MM.1S (cell line): ENCODE measurements at regions not wholly inside any gene's neighbourhood (a gene's known extent, or its start where the extent isn't known, plus 50 kb on each side); places are given as distances from the start of the nearest gene placed in this dataset.
"Not testable (repeated sequence)": the region's sequence is repeated elsewhere in the genome, so short reads cannot be mapped to it uniquely, and the experiment has no call there.

Experiments used
- DNase-seq: peaks from one replicate; pipeline ENCODE4 v3.0.0-alpha.2; 2015
- H2AFZ ChIP-seq: fragments of 300-600 bp; sonication (generic); 2 replicates; pipeline ENCODE4 v1.6.0; 2016; ENCODE audit warnings: antibody characterized with exemption, low read length
- H3F3A ChIP-seq: fragments of 300-600 bp; sonication (generic); 2 replicates; pipeline ENCODE4 v1.6.1; 2016; ENCODE audit warnings: mild to moderate bottlenecking, antibody characterized with exemption, low read length, moderate library complexity, mixed read lengths; ENCODE audit not compliant: insufficient read depth
- H3K27ac ChIP-seq: fragments of 300-600 bp; sonication (generic); 2 replicates; pipeline ENCODE4 v1.5.1; 2016; ENCODE audit warnings: mild to moderate bottlenecking, low read length
- H3K27me3 ChIP-seq: fragments of 300-600 bp; sonication (generic); replicated peaks from 2 replicates; pipeline ENCODE4 v1.6.0; 2016; ENCODE audit warnings: low read length; ENCODE audit not compliant: insufficient read depth
- H3K36me3 ChIP-seq: fragments of 300-600 bp; sonication (generic); replicated peaks from 2 replicates; pipeline ENCODE4 v1.6.1; 2016; ENCODE audit warnings: mild to moderate bottlenecking, low read length, mixed read lengths; ENCODE audit not compliant: insufficient read depth
- H3K4me1 ChIP-seq: fragments of 300-600 bp; sonication (generic); 2 replicates; pipeline ENCODE4 v1.6.1; 2016; ENCODE audit warnings: low read length, mixed read lengths
- H3K4me2 ChIP-seq: fragments of 300-600 bp; sonication (generic); 2 replicates; pipeline ENCODE4 v1.6.0; 2016; ENCODE audit warnings: low read depth, low read length
- H3K4me3 ChIP-seq: fragments of 300-600 bp; sonication (generic); 2 replicates; pipeline ENCODE4 v1.5.1; 2016; ENCODE audit warnings: low read length, mixed read lengths
- H3K79me2 ChIP-seq: fragments of 300-600 bp; sonication (generic); 2 replicates; pipeline ENCODE4 v1.6.1; 2016; ENCODE audit warnings: mixed run types, low read length, mixed read lengths
- H3K9ac ChIP-seq: fragments of 300-600 bp; sonication (generic); 2 replicates; pipeline ENCODE4 v1.6.1; 2016; ENCODE audit warnings: low read length, mixed read lengths
- H3K9me2 ChIP-seq: fragments of 300-600 bp; sonication (generic); replicated peaks from 2 replicates; pipeline ENCODE4 v1.6.1; 2016; ENCODE audit warnings: mild to moderate bottlenecking, low read length, mixed read lengths; ENCODE audit not compliant: insufficient read depth
- H3K9me3 ChIP-seq: fragments of 300-600 bp; sonication (generic); replicated peaks from 2 replicates; pipeline ENCODE4 v1.6.1; 2016; ENCODE audit warnings: mild to moderate bottlenecking, low read length, mixed read lengths; ENCODE audit not compliant: insufficient read depth
- H4K20me1 ChIP-seq: fragments of 300-600 bp; sonication (generic); 2 replicates; pipeline ENCODE4 v1.6.1; 2016; ENCODE audit warnings: mild to moderate bottlenecking, low read length, moderate library complexity, mixed read lengths; ENCODE audit not compliant: insufficient read depth
- EZH2 ChIP-seq: fragments of 300-600 bp; sonication (generic); optimal IDR thresholded peaks from 2 replicates; pipeline ENCODE3; 2017; ENCODE audit warnings: low read depth, mild to moderate bottlenecking, antibody characterized with exemption, low read length, mixed read lengths
- EZH2phosphoT487 ChIP-seq: fragments of 300-600 bp; sonication (generic); IDR thresholded peaks from 2 replicates; pipeline ENCODE4 v1.6.1; 2018; ENCODE audit warnings: antibody characterized with exemption, low read length
- TF ChIP-seq, protein P1 (sequence below): fragments of 300-600 bp; sonication (generic); IDR thresholded peaks from 2 replicates; pipeline ENCODE4 v1.5.1; 2016; ENCODE audit warnings: antibody characterized with exemption, low read length, mixed read lengths

DNA sequence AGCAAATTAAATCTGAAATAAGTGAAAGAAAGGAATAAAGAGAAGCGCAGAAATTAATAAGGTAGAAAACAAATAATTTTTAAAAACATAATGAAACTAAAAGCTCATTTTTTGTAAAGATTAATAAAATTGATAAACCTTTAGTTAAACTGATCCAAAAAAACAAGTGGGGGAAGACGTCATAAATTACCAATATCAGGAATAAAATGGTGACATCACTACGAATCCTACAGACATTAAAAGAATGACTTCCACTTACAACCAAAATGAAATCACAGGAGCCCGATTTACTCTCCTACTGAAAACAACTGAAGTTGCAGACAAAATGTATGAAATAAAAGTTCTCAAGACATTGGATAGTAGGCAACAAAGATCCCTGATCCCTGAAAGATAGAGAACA is 68.1 kb upstream of the IFFO2 start:
- DNase-seq = no peak
- Histone ChIP-seq H2AFZ (no peak overlapping the region), H3K27me3 (peaks cover 60% of the 10 kb centered on the region), H3K4me3 (no peak overlapping the region), H3F3A (no peaks in the 10 kb centered on the region), H3K9me3 (no peaks in the 10 kb centered on the region), H3K4me2 (no peak overlapping the region), H3K9ac (no peak overlapping the region), H3K4me1 (no peaks in the 10 kb centered on the region), H4K20me1 (no peaks in the 10 kb centered on the region), H3K36me3 (no peaks in the 10 kb centered on the region), H3K27ac (no peak overlapping the region), H3K9me2 (no peaks in the 10 kb centered on the region), H3K79me2 (no peaks in the 10 kb centered on the region)
- no peak for TF ChIP-seq EZH2
- TF ChIP-seq, protein P1, sequence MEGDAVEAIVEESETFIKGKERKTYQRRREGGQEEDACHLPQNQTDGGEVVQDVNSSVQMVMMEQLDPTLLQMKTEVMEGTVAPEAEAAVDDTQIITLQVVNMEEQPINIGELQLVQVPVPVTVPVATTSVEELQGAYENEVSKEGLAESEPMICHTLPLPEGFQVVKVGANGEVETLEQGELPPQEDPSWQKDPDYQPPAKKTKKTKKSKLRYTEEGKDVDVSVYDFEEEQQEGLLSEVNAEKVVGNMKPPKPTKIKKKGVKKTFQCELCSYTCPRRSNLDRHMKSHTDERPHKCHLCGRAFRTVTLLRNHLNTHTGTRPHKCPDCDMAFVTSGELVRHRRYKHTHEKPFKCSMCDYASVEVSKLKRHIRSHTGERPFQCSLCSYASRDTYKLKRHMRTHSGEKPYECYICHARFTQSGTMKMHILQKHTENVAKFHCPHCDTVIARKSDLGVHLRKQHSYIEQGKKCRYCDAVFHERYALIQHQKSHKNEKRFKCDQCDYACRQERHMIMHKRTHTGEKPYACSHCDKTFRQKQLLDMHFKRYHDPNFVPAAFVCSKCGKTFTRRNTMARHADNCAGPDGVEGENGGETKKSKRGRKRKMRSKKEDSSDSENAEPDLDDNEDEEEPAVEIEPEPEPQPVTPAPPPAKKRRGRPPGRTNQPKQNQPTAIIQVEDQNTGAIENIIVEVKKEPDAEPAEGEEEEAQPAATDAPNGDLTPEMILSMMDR = no peak
- no peak for TF ChIP-seq EZH2phosphoT487

DNA sequence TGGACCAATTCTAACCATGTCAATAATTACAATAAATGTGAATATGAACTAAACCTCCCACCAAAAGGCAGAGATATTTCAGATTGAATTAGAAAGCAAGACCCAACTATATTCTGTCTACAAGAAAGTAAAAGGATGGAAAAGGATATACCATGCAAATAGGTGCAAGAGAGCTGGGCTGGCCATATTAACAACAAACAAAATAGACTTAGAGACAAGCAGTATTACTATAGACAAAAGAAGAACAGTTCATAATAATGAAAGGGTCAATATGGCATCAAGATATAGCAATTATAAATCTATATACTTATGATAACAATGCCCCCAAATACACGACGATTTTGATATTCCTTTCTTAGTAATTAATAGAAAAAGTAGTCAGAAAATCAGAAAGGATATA is 67.3 kb upstream of the IFFO2 start:
- no peaks in the 10 kb centered on the region for H3K36me3 ChIP-seq
- H3K27me3 ChIP-seq = peaks cover 52% of the 10 kb centered on the region
- no peaks in the 10 kb centered on the region for H3F3A ChIP-seq
- H3K9me2 ChIP-seq = no peaks in the 10 kb centered on the region
- no peaks in the 10 kb centered on the region for H3K9me3 ChIP-seq
- H4K20me1 ChIP-seq = no peaks in the 10 kb centered on the region
- no peak for DNase-seq
- no peak overlapping the region for H3K4me2 ChIP-seq
- H3K4me3 ChIP-seq = no peak overlapping the region
- TF ChIP-seq EZH2phosphoT487 = no peak
- no peak for TF ChIP-seq EZH2
- TF ChIP-seq, protein P1 = no peak
- no peak overlapping the region for H3K27ac ChIP-seq
- no peak overlapping the region for H3K9ac ChIP-seq
- H3K79me2 ChIP-seq = no peaks in the 10 kb centered on the region
- no peaks in the 10 kb centered on the region for H3K4me1 ChIP-seq
- H2AFZ ChIP-seq = no peak overlapping the region

DNA sequence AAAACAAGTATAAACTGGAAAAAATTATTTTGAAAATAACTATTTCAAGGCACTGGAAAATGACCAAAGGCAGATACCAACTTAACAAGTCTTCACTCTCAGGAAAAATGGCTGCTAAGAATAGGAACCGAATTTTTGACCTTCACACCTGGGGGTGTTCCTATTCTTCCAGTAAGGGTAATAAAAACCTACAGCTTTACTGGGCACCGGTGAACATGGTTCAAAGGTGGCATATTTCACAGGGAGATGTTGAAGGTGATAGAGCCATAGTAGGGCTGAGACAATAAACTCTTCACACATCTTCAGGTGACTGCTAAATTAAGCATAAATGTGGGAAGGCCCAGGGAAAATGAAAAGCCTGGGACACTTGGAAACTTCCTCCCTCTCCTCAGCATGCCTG is 65.4 kb upstream of the IFFO2 start:
- Histone ChIP-seq H4K20me1 (no peaks in the 10 kb centered on the region), H3K27ac (no peak overlapping the region), H3K36me3 (no peaks in the 10 kb centered on the region), H3K9ac (no peak overlapping the region), H3K4me2 (no peak overlapping the region), H3K4me1 (no peaks in the 10 kb centered on the region), H3K27me3 (peaks cover 45% of the 10 kb centered on the region), H3K9me2 (no peaks in the 10 kb centered on the region), H2AFZ (no peak overlapping the region), H3K9me3 (no peaks in the 10 kb centered on the region), H3K4me3 (no peak overlapping the region), H3K79me2 (no peaks in the 10 kb centered on the region), H3F3A (no peaks in the 10 kb centered on the region)
- DNase-seq = no peak
- TF ChIP-seq, protein P1 = no peak
- no peak for TF ChIP-seq EZH2
- TF ChIP-seq EZH2phosphoT487 = no peak

DNA sequence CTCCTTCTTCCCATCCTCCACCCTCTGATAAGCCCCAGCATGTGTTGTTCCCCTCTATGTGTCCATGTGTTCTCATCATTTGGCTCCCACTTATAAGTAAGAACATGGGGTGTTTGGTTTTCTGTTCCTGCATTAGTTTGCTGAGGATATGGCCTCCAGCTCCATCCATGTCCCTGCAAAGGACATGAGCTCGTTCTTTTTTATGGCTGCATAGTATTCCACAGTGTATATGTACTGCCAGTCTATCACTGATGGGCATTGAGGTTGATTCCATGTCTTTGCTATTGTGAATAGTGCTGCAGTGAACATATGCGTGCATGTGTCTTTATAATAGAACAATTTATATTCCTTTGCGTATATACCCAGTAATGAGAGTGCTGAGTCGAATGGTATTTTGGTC is 62.8 kb upstream of the IFFO2 start:
- H3K79me2 ChIP-seq, H2AFZ ChIP-seq, H3K9me2 ChIP-seq, H3K4me3 ChIP-seq, H3K9me3 ChIP-seq, H3K9ac ChIP-seq, H4K20me1 ChIP-seq, H3K4me2 ChIP-seq, H3K27ac ChIP-seq, DNase-seq, H3F3A ChIP-seq, H3K4me1 ChIP-seq, H3K36me3 ChIP-seq: not testable (repeated sequence)
- peaks cover 52% of the 10 kb centered on the region for H3K27me3 ChIP-seq
